ENCODE measurements at regions not wholly inside any gene's neighbourhood (a gene's known extent, or its start where the extent isn't known, plus 50 kb on each side); places are given as distances from the start of the nearest gene placed in this dataset.

GRCh38 chr6:54598787-54599313 is 247.7 kb upstream of the FAM83B start:
- TF ChIP-seq, protein P1, sequence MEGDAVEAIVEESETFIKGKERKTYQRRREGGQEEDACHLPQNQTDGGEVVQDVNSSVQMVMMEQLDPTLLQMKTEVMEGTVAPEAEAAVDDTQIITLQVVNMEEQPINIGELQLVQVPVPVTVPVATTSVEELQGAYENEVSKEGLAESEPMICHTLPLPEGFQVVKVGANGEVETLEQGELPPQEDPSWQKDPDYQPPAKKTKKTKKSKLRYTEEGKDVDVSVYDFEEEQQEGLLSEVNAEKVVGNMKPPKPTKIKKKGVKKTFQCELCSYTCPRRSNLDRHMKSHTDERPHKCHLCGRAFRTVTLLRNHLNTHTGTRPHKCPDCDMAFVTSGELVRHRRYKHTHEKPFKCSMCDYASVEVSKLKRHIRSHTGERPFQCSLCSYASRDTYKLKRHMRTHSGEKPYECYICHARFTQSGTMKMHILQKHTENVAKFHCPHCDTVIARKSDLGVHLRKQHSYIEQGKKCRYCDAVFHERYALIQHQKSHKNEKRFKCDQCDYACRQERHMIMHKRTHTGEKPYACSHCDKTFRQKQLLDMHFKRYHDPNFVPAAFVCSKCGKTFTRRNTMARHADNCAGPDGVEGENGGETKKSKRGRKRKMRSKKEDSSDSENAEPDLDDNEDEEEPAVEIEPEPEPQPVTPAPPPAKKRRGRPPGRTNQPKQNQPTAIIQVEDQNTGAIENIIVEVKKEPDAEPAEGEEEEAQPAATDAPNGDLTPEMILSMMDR (IDR thresholded peaks at IDR 0.05), result no peak
- TF ChIP-seq POLR2A (IDR thresholded peaks at IDR 0.05) (no peak), POLR2AphosphoS5 (IDR thresholded peaks at IDR 0.05) (no peak)

Measured in upper lobe of left lung (tissue), 4 donors.